MM.1S (cell line): ENCODE measurements at regions not wholly inside any gene's neighbourhood (a gene's known extent, or its start where the extent isn't known, plus 50 kb on each side); places are given as distances from the start of the nearest gene placed in this dataset.

Experiments
- EZH2 ChIP-seq: fragments of 300-600 bp; sonication (generic); optimal IDR thresholded peaks from 2 replicates; pipeline ENCODE3; 2017; ENCODE audit warnings: low read depth, mild to moderate bottlenecking, antibody characterized with exemption, low read length, mixed read lengths
- EZH2phosphoT487 ChIP-seq: fragments of 300-600 bp; sonication (generic); IDR thresholded peaks from 2 replicates; pipeline ENCODE4 v1.6.1; 2018; ENCODE audit warnings: antibody characterized with exemption, low read length
- TF ChIP-seq, protein P1 (sequence below): fragments of 300-600 bp; sonication (generic); IDR thresholded peaks from 2 replicates; pipeline ENCODE4 v1.5.1; 2016; ENCODE audit warnings: antibody characterized with exemption, low read length, mixed read lengths

DNA sequence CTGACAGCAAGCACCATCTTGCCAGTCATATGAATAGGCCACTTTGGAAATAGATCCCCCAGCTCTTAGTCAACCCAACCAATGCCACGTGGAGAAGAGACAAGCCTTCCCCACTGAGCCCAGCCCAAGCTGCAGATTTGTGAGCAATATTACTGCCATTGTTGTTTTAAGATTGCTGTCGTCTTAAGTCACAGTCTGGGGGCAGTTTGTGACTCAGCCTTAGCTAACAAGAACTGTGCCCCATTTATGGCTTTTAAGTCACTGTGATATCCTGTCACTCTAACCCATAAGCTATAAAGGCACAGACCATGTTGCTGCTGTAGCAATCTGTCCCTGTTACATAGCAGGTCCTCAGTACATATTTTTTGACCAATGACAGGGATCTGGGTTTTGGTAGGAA lies 464.2 kb downstream of the MED13L start:
- TF ChIP-seq, protein P1, sequence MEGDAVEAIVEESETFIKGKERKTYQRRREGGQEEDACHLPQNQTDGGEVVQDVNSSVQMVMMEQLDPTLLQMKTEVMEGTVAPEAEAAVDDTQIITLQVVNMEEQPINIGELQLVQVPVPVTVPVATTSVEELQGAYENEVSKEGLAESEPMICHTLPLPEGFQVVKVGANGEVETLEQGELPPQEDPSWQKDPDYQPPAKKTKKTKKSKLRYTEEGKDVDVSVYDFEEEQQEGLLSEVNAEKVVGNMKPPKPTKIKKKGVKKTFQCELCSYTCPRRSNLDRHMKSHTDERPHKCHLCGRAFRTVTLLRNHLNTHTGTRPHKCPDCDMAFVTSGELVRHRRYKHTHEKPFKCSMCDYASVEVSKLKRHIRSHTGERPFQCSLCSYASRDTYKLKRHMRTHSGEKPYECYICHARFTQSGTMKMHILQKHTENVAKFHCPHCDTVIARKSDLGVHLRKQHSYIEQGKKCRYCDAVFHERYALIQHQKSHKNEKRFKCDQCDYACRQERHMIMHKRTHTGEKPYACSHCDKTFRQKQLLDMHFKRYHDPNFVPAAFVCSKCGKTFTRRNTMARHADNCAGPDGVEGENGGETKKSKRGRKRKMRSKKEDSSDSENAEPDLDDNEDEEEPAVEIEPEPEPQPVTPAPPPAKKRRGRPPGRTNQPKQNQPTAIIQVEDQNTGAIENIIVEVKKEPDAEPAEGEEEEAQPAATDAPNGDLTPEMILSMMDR = no peak
- TF ChIP-seq EZH2 (no peak), EZH2phosphoT487 (no peak)
